ENCODE measurements at regions not wholly inside any gene's neighbourhood (a gene's known extent, or its start where the extent isn't known, plus 50 kb on each side); places are given as distances from the start of the nearest gene placed in this dataset.
"Not testable (repeated sequence)": the region's sequence is repeated elsewhere in the genome, so short reads cannot be mapped to it uniquely, and the experiment has no call there.

- Mint-ChIP-seq H3K4me1 (no peaks in the 10 kb centered on the region), H3K4me3 (no peak overlapping the region), H3K36me3 (no peaks in the 10 kb centered on the region), H3K9me3 (no peaks in the 10 kb centered on the region), H3K27ac (no peak overlapping the region)
- ATAC-seq (no peak), DNase-seq (ENCODE audit: low spot score in 2 of 2) (no peak)
Observed at GRCh38 chr10:14438576-14438975, 107.9 kb upstream of the FRMD4A start.

GRCh38 chr10:14438057-14438456 lies 107.3 kb upstream of the FRMD4A start:
- Mint-ChIP-seq H3K9me3 (no peaks in the 10 kb centered on the region), H3K4me1 (no peaks in the 10 kb centered on the region)

DNA sequence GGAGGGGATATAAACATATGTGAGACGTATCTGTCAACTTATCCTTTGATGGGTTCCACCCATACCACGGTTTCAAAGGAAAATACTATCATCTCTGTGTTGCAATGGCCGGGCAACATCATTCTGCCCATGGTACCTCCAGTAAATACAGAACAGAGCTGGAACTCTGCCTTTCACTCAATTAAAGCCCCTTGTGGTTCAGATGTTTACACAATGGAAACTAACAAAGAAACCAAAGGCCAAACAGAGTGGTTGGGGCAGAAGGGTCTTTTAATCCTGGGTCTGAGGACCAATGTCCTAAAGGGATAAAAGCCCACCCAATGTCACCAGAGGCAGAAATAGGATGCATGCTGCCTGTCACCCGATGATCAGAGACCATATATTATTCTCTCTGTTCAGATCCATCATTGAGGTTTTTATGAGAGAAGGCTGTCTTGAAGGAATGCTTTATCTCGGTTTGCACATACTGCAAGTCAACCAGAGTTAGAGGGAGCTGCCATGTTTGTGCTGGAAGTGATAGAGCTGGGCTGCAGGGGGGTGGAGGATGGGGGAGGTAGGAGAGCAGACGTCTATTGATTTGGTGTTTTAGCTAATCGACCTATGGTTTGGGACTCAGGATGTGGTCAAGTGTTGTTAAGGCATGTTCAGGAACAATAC lies 105.4 kb upstream of the FRMD4A start:
- Mint-ChIP-seq H3K4me3 (no peak overlapping the region), H3K27ac (no peak overlapping the region), H3K4me1 (no peaks in the 10 kb centered on the region), H3K9me3 (no peaks in the 10 kb centered on the region), H3K36me3 (no peaks in the 10 kb centered on the region)
- ATAC-seq (no peak), DNase-seq (ENCODE audit: low spot score in 2 of 2) (no peak)

More at GRCh38 chr10:14438057-14438456, 107.3 kb upstream of the FRMD4A start:
- Mint-ChIP-seq H3K27ac (no peak overlapping the region), H3K36me3 (no peaks in the 10 kb centered on the region), H3K4me3 (no peak overlapping the region)
- ATAC-seq = no peak
- no peak for DNase-seq (ENCODE audit: low spot score in 2 of 2)

GRCh38 chr10:14433147-14433546 lies 102.4 kb upstream of the FRMD4A start:
- H3K4me3 Mint-ChIP-seq = no peak overlapping the region
- no peaks in the 10 kb centered on the region for H3K36me3 Mint-ChIP-seq
- no peak overlapping the region for H3K27ac Mint-ChIP-seq
- no peak for ATAC-seq
- no peaks in the 10 kb centered on the region for H3K9me3 Mint-ChIP-seq
- no peak for DNase-seq (ENCODE audit: low spot score in 2 of 2)
- H3K4me1 Mint-ChIP-seq = no peaks in the 10 kb centered on the region

- Mint-ChIP-seq H3K27ac (no peak overlapping the region), H3K4me1 (no peaks in the 10 kb centered on the region), H3K4me3 (no peak overlapping the region), H3K36me3 (no peaks in the 10 kb centered on the region), H3K9me3 (no peaks in the 10 kb centered on the region)
- DNase-seq (ENCODE audit: low spot score in 2 of 2) (no peak), ATAC-seq (no peak)
Observed at GRCh38 chr10:14431868-14432267, 101.1 kb upstream of the FRMD4A start.

- Mint-ChIP-seq H3K27ac (no peak overlapping the region), H3K36me3 (no peaks in the 10 kb centered on the region), H3K9me3 (no peaks in the 10 kb centered on the region), H3K4me3 (no peak overlapping the region), H3K4me1 (no peaks in the 10 kb centered on the region)
- no peak for DNase-seq (ENCODE audit: low spot score in 2 of 2)
- ATAC-seq = no peak
Observed at GRCh38 chr10:14429043-14429700, 98.4 kb upstream of the FRMD4A start.

DNA sequence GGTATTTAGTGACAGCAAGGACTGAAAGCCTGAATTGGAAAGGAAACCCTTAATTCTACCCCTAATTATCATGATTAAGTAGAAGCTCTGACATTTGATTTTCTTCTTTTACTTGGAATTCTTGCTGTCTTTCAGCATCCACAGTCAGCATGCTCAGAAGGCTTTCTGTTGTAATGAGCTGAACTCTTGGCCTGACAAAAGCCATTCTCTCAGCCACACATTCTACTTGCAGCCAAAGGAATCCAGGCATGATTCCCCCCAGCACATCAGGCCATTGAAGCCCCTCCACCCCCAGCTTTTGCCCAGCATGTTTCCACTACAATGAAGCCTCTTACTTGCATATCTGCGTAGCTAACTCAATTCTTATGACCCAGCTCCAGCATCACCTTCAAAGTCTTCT lies 94.3 kb upstream of the FRMD4A start:
- Mint-ChIP-seq H3K4me3 (no peak overlapping the region), H3K4me1 (no peaks in the 10 kb centered on the region), H3K36me3 (no peaks in the 10 kb centered on the region), H3K27ac (no peak overlapping the region), H3K9me3 (no peaks in the 10 kb centered on the region)
- ATAC-seq = no peak
- DNase-seq (ENCODE audit: low spot score in 2 of 2) = no peak

DNA sequence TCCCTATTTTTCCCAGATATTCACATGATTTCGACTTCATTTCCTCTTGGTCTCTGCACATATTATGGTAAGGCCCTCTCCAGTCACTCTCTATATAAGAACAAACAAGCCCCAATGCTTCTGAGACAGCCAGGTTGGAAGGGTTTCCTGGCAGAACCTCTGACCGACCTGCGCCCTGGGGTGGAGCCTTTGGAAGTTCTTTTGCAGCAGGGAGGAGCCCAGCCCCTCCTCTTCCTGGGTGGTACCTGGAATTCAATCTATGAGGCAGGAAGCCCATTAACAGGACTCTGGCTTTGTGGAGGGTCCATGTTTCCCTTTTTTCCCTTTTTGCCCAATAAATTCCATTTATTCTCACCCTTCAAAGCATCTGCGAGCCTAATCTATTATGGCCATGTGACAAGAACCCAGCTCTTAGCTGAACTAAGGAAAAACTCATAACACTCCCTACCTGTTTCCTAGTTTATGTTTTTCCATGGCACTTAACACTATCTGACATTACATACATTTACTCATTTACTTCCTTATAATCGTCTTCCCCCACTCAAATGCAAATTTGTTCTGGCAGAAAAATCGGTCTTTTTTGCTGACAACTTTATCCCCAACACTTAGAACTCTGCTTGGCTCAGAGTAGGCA lies 92.5 kb upstream of the FRMD4A start:
- Mint-ChIP-seq H3K36me3 (no peaks in the 10 kb centered on the region), H3K27ac (no peak overlapping the region), H3K4me3 (no peak overlapping the region), H3K9me3 (no peaks in the 10 kb centered on the region), H3K4me1 (no peaks in the 10 kb centered on the region)
- no peak for ATAC-seq
- DNase-seq (ENCODE audit: low spot score in 2 of 2) = no peak

- DNase-seq (ENCODE audit: low spot score in 2 of 2) = no peak
- Mint-ChIP-seq H3K4me3 (no peak overlapping the region), H3K27ac (no peak overlapping the region), H3K9me3 (no peaks in the 10 kb centered on the region), H3K36me3 (no peaks in the 10 kb centered on the region), H3K4me1 (no peaks in the 10 kb centered on the region)
- ATAC-seq = no peak
Observed at GRCh38 chr10:14422431-14422830, 91.7 kb upstream of the FRMD4A start.

GRCh38 chr10:14421941-14422340 lies 91.2 kb upstream of the FRMD4A start:
- Mint-ChIP-seq H3K4me3 (no peak overlapping the region), H3K27ac (no peak overlapping the region), H3K4me1 (no peaks in the 10 kb centered on the region), H3K9me3 (no peaks in the 10 kb centered on the region), H3K36me3 (no peaks in the 10 kb centered on the region)
- no peak for ATAC-seq
- no peak for DNase-seq (ENCODE audit: low spot score in 2 of 2)

- H3K36me3 Mint-ChIP-seq; H3K4me1 Mint-ChIP-seq; ATAC-seq; H3K9me3 Mint-ChIP-seq; DNase-seq (ENCODE audit: low spot score in 2 of 2); H3K27ac Mint-ChIP-seq; H3K4me3 Mint-ChIP-seq: not testable (repeated sequence)
Observed at GRCh38 chr10:14417336-14417735, 86.6 kb upstream of the FRMD4A start.

DNA sequence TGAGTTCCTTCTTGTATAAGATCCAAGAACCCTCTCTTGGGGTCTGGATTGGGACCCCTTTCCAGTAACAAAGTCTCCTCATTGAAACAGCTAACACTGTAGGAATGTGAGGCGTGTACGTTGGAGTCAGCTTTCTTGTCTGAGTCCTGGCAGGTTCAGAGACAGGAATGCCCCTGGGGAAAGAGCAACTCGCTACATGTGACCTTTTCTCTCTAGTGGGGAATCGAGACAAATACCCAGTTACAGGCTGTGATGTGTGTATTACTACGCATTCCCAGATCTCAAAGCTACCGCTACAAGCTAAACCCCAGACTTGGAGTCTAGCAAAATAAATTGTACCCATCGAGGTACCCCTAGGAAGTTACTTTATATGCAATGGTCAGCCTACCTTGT lies 85.6 kb upstream of the FRMD4A start:
- H3K4me3 Mint-ChIP-seq = no peak overlapping the region
- H3K36me3 Mint-ChIP-seq = no peaks in the 10 kb centered on the region
- ATAC-seq (no peak), DNase-seq (ENCODE audit: low spot score in 2 of 2) (no peak)
- H3K27ac Mint-ChIP-seq = no peak overlapping the region
- H3K9me3 Mint-ChIP-seq = no peaks in the 10 kb centered on the region
- no peaks in the 10 kb centered on the region for H3K4me1 Mint-ChIP-seq

DNA sequence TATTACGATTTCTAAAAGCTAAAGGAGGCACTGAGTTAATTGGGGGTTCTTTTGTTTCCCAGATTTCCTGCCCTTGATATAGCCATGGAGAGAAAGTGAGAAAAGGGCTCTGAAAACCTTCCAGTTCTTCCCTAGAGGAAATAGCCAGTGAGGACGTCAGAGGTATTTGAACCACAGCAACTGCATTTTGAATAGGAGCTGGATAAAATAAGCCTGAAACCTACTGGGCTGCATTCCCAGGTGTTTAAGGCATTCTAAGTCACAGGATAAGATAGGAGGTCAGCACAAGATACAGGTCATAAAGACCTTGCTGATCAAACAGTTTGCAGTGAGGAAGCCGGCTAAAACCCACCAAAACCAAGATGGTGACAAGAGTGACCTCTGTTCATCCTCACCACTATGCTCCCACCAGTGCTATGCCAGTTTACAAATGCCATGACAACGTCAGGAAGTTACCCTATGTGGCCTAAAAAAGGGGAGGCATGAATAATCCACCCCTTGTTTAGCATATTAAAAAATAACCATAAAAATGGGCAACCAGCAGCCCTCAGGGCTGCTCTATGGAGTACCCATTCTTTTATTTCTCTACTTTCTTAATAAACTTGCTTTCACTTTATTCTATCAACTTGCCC lies 85.1 kb upstream of the FRMD4A start:
- ATAC-seq = no peak
- H3K4me1 Mint-ChIP-seq = peaks cover 5% of the 10 kb centered on the region
- H3K27ac Mint-ChIP-seq = no peak overlapping the region
- DNase-seq (ENCODE audit: low spot score in 2 of 2) = no peak
- peaks cover 3% of the 10 kb centered on the region for H3K9me3 Mint-ChIP-seq
- no peak overlapping the region for H3K4me3 Mint-ChIP-seq
- no peaks in the 10 kb centered on the region for H3K36me3 Mint-ChIP-seq

DNA sequence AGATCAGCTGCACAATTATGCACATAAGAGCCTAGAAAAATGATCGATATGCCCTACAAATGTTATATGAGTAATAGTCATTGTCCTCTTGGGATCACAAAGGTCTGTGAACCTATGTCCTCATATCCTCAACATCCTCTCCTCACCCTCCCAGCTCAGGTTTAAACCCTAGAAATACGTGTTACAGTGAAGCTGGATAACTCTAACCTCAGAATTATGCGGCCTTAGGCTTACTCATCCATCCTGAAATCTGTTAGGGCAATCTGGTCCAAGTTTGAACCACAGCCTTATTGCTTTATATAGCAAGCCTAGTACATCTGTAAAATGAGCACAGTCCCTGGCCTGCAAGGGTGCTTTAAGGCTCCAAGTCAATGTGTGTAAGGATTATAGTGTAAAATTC lies 84.2 kb upstream of the FRMD4A start:
- no peak for DNase-seq (ENCODE audit: low spot score in 2 of 2)
- H3K9me3 Mint-ChIP-seq = peaks cover 6% of the 10 kb centered on the region
- no peak overlapping the region for H3K4me3 Mint-ChIP-seq
- no peak overlapping the region for H3K27ac Mint-ChIP-seq
- peaks cover 13% of the 10 kb centered on the region for H3K4me1 Mint-ChIP-seq
- no peaks in the 10 kb centered on the region for H3K36me3 Mint-ChIP-seq
- no peak for ATAC-seq

- DNase-seq (ENCODE audit: low spot score in 2 of 2) (no peak), ATAC-seq (no peak)
- Mint-ChIP-seq H3K27ac (no peak overlapping the region), H3K36me3 (peaks cover 4% of the 10 kb centered on the region), H3K9me3 (peaks cover 10% of the 10 kb centered on the region), H3K4me1 (peaks cover 19% of the 10 kb centered on the region), H3K4me3 (no peak overlapping the region)
Observed at GRCh38 chr10:14413523-14413922, 82.8 kb upstream of the FRMD4A start.

DNA sequence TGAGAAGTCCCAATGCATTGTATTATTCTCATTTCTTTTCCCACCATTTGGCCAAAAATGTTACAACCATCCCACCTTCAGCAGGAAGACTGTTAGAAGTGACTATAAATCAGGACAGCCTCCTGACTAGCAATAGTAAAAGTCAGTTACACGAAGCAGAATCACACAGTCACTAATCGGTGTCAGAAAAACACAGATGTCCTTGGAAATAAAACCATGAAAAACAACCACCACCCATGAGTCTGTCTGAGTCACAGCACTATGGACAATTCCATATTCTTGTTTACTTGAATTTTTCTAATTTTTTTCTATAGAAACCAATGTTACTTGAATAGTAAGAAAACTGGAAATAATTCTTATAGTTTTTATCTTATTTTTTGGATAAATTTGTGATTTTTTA lies 81.9 kb upstream of the FRMD4A start:
- peaks cover 4% of the 10 kb centered on the region for H3K36me3 Mint-ChIP-seq
- peaks cover 10% of the 10 kb centered on the region for H3K9me3 Mint-ChIP-seq
- ATAC-seq (no peak), DNase-seq (ENCODE audit: low spot score in 2 of 2) (no peak)
- peaks cover 19% of the 10 kb centered on the region for H3K4me1 Mint-ChIP-seq
- no peak overlapping the region for H3K4me3 Mint-ChIP-seq
- no peak overlapping the region for H3K27ac Mint-ChIP-seq
